ENCODE measurements at regions not wholly inside any gene's neighbourhood (a gene's known extent, or its start where the extent isn't known, plus 50 kb on each side); places are given as distances from the start of the nearest gene placed in this dataset.

- Mint-ChIP-seq H3K36me3 (ENCODE audit: low read depth) (peaks cover 9% of the 10 kb centered on the region), H3K27ac (no peak overlapping the region), H3K27me3 (ENCODE audit: low read depth) (no peaks in the 10 kb centered on the region), H3K4me1 (ENCODE audit: low read depth) (no peaks in the 10 kb centered on the region), H3K9me3 (peaks cover 27% of the 10 kb centered on the region), H3K4me3 (no peak overlapping the region)
Measured at GRCh38 chr2:144102386-144102785, 417.5 kb downstream of the ZEB2 start.

GRCh38 chr2:144099780-144100377 is 420.0 kb downstream of the ZEB2 start:
- Mint-ChIP-seq H3K4me1 (ENCODE audit: low read depth) (no peaks in the 10 kb centered on the region), H3K4me3 (no peak overlapping the region), H3K36me3 (ENCODE audit: low read depth) (peaks cover 5% of the 10 kb centered on the region), H3K27ac (no peak overlapping the region), H3K9me3 (peaks cover 9% of the 10 kb centered on the region), H3K27me3 (ENCODE audit: low read depth) (no peaks in the 10 kb centered on the region)

GRCh38 chr2:144099340-144099739 is 420.6 kb downstream of the ZEB2 start:
- Mint-ChIP-seq H3K9me3 (peaks cover 12% of the 10 kb centered on the region), H3K4me3 (no peak overlapping the region), H3K36me3 (ENCODE audit: low read depth) (peaks cover 8% of the 10 kb centered on the region), H3K4me1 (ENCODE audit: low read depth) (no peaks in the 10 kb centered on the region), H3K27me3 (ENCODE audit: low read depth) (no peaks in the 10 kb centered on the region), H3K27ac (no peak overlapping the region)

- H3K27ac Mint-ChIP-seq = no peak overlapping the region
- H3K27me3 Mint-ChIP-seq (ENCODE audit: low read depth) = no peaks in the 10 kb centered on the region
- no peak overlapping the region for H3K4me3 Mint-ChIP-seq
- peaks cover 15% of the 10 kb centered on the region for H3K9me3 Mint-ChIP-seq
- peaks cover 9% of the 10 kb centered on the region for H3K36me3 Mint-ChIP-seq (ENCODE audit: low read depth)
- H3K4me1 Mint-ChIP-seq (ENCODE audit: low read depth) = no peaks in the 10 kb centered on the region
Measured at GRCh38 chr2:144097440-144098225, 422.3 kb downstream of the ZEB2 start.

- no peaks in the 10 kb centered on the region for H3K27me3 Mint-ChIP-seq (ENCODE audit: low read depth)
- H3K4me3 Mint-ChIP-seq = no peak overlapping the region
- H3K9me3 Mint-ChIP-seq = peaks cover 18% of the 10 kb centered on the region
- H3K4me1 Mint-ChIP-seq (ENCODE audit: low read depth) = no peaks in the 10 kb centered on the region
- peaks cover 9% of the 10 kb centered on the region for H3K36me3 Mint-ChIP-seq (ENCODE audit: low read depth)
- H3K27ac Mint-ChIP-seq = no peak overlapping the region
Measured at GRCh38 chr2:144096531-144096930, 423.4 kb downstream of the ZEB2 start.

GRCh38 chr2:144094408-144095151 is 425.3 kb downstream of the ZEB2 start:
- H3K4me1 Mint-ChIP-seq (ENCODE audit: low read depth) = no peaks in the 10 kb centered on the region
- no peak overlapping the region for H3K27ac Mint-ChIP-seq
- H3K9me3 Mint-ChIP-seq = peaks cover 18% of the 10 kb centered on the region
- H3K36me3 Mint-ChIP-seq (ENCODE audit: low read depth) = peaks cover 9% of the 10 kb centered on the region
- H3K27me3 Mint-ChIP-seq (ENCODE audit: low read depth) = no peaks in the 10 kb centered on the region
- H3K4me3 Mint-ChIP-seq = no peak overlapping the region

GRCh38 chr2:144091622-144092021 is 428.3 kb downstream of the ZEB2 start:
- peaks cover 3% of the 10 kb centered on the region for H3K27me3 Mint-ChIP-seq (ENCODE audit: low read depth)
- peaks cover 27% of the 10 kb centered on the region for H3K9me3 Mint-ChIP-seq
- no peaks in the 10 kb centered on the region for H3K4me1 Mint-ChIP-seq (ENCODE audit: low read depth)
- peaks cover 9% of the 10 kb centered on the region for H3K36me3 Mint-ChIP-seq (ENCODE audit: low read depth)
- no peak overlapping the region for H3K27ac Mint-ChIP-seq
- H3K4me3 Mint-ChIP-seq = no peak overlapping the region

GRCh38 chr2:144088863-144089262 is 431.1 kb downstream of the ZEB2 start:
- Mint-ChIP-seq H3K9me3 (peaks cover 16% of the 10 kb centered on the region), H3K27ac (no peak overlapping the region)

GRCh38 chr2:144086965-144087364 is 433.0 kb downstream of the ZEB2 start:
- H3K4me1 Mint-ChIP-seq (ENCODE audit: low read depth) = no peaks in the 10 kb centered on the region
- H3K27me3 Mint-ChIP-seq (ENCODE audit: low read depth) = peaks cover 3% of the 10 kb centered on the region
- H3K4me3 Mint-ChIP-seq = no peak overlapping the region
- H3K36me3 Mint-ChIP-seq (ENCODE audit: low read depth) = peaks cover 1% of the 10 kb centered on the region
- peaks cover 15% of the 10 kb centered on the region for H3K9me3 Mint-ChIP-seq
- no peak overlapping the region for H3K27ac Mint-ChIP-seq

More at GRCh38 chr2:144088863-144089262, 431.1 kb downstream of the ZEB2 start:
- H3K27me3 Mint-ChIP-seq (ENCODE audit: low read depth) = peaks cover 3% of the 10 kb centered on the region
- H3K36me3 Mint-ChIP-seq (ENCODE audit: low read depth) = peaks cover 1% of the 10 kb centered on the region
- no peaks in the 10 kb centered on the region for H3K4me1 Mint-ChIP-seq (ENCODE audit: low read depth)
- no peak overlapping the region for H3K4me3 Mint-ChIP-seq

- Mint-ChIP-seq H3K9me3 (peaks cover 11% of the 10 kb centered on the region), H3K4me1 (ENCODE audit: low read depth) (no peaks in the 10 kb centered on the region), H3K27me3 (ENCODE audit: low read depth) (peaks cover 3% of the 10 kb centered on the region), H3K27ac (no peak overlapping the region), H3K4me3 (no peak overlapping the region), H3K36me3 (ENCODE audit: low read depth) (peaks cover 1% of the 10 kb centered on the region)
Measured at GRCh38 chr2:144085016-144085415, 434.9 kb downstream of the ZEB2 start.

GRCh38 chr2:144084114-144084661 is 435.7 kb downstream of the ZEB2 start:
- H3K27me3 Mint-ChIP-seq (ENCODE audit: low read depth) = peaks cover 3% of the 10 kb centered on the region
- peaks cover 11% of the 10 kb centered on the region for H3K9me3 Mint-ChIP-seq
- H3K4me1 Mint-ChIP-seq (ENCODE audit: low read depth) = no peaks in the 10 kb centered on the region
- peaks cover 1% of the 10 kb centered on the region for H3K36me3 Mint-ChIP-seq (ENCODE audit: low read depth)
- no peak overlapping the region for H3K4me3 Mint-ChIP-seq
- no peak overlapping the region for H3K27ac Mint-ChIP-seq

- peaks cover 11% of the 10 kb centered on the region for H3K9me3 Mint-ChIP-seq
- H3K4me3 Mint-ChIP-seq = no peak overlapping the region
- no peak overlapping the region for H3K27ac Mint-ChIP-seq
- H3K4me1 Mint-ChIP-seq (ENCODE audit: low read depth) = no peaks in the 10 kb centered on the region
- H3K27me3 Mint-ChIP-seq (ENCODE audit: low read depth) = peaks cover 3% of the 10 kb centered on the region
- peaks cover 1% of the 10 kb centered on the region for H3K36me3 Mint-ChIP-seq (ENCODE audit: low read depth)
Measured at GRCh38 chr2:144083211-144083610, 436.7 kb downstream of the ZEB2 start.

- H3K27ac Mint-ChIP-seq = no peak overlapping the region
Measured at GRCh38 chr2:144082777-144083176, 437.1 kb downstream of the ZEB2 start.

GRCh38 chr2:144082327-144082726 is 437.6 kb downstream of the ZEB2 start:
- H3K4me3 Mint-ChIP-seq = no peak overlapping the region
- no peaks in the 10 kb centered on the region for H3K4me1 Mint-ChIP-seq (ENCODE audit: low read depth)
- peaks cover 1% of the 10 kb centered on the region for H3K36me3 Mint-ChIP-seq (ENCODE audit: low read depth)
- no peaks in the 10 kb centered on the region for H3K27me3 Mint-ChIP-seq (ENCODE audit: low read depth)
- no peak overlapping the region for H3K27ac Mint-ChIP-seq
- peaks cover 3% of the 10 kb centered on the region for H3K9me3 Mint-ChIP-seq

More at GRCh38 chr2:144082777-144083176, 437.1 kb downstream of the ZEB2 start:
- no peaks in the 10 kb centered on the region for H3K27me3 Mint-ChIP-seq (ENCODE audit: low read depth)
- no peak overlapping the region for H3K4me3 Mint-ChIP-seq
- peaks cover 8% of the 10 kb centered on the region for H3K9me3 Mint-ChIP-seq
- no peaks in the 10 kb centered on the region for H3K4me1 Mint-ChIP-seq (ENCODE audit: low read depth)
- H3K36me3 Mint-ChIP-seq (ENCODE audit: low read depth) = peaks cover 1% of the 10 kb centered on the region

Measured in T-helper 1 cell treated with Interleukin-12 subunit alpha and Interleukin-12 subunit beta and Interleukin-4 antibody, amounts not matched to agents 30 μg/mL and 1 μg/mL, for 36 hours (primary cell).